ENCODE measurements at regions not wholly inside any gene's neighbourhood (a gene's known extent, or its start where the extent isn't known, plus 50 kb on each side); places are given as distances from the start of the nearest gene placed in this dataset.
"Not testable (repeated sequence)": the region's sequence is repeated elsewhere in the genome, so short reads cannot be mapped to it uniquely, and the experiment has no call there.

DNA sequence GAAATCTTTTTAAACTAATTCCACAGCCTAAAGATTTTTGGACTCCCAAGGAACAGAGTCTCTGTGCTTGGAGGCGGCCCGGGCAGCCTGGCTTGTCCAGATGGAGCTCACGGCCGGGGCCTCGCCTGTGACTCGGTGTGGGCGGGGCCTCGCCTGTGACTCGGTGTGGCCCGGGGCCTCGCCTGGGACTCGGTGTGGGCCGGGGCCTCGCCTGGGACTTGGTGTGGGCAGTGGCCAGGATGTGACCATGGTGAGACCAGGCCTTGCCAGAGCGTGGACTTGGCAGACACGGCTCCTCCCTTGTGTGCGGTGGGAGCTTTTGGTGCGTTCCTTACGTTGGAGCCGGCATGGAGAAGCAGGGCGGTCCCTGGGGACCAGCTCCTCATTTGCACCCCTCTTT, 92.3 kb downstream of the METRNL start:
- no peak for ATAC-seq
- POLR2A ChIA-PET: no interaction called here

DNA sequence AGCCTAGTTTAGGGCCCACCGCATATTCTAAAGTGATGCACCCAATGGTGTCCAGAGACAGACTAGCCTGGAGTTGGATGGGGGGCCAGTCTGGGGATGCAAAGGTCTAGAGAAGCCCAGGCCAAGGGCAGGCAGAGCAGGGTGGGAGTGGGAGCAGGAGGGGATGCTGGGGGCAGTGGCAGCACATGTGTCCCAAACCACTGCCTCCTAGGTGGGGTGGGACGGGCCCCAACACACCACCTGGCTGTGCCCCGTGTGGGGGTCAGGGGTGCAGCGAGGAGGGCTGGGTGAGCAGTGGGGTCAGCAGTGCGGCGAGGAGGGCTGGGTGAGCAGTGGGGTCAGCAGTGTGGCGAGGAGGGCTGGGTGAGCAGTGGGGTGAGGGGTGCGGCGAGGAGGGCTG, 92.7 kb downstream of the METRNL start:
- H3K9me3 ChIP-seq; H3K4me2 ChIP-seq; DNase-seq (ENCODE audit: low read depth in 1 of 2, low spot score in 1 of 2); FAIRE-seq; H3K4me1 ChIP-seq; H3K4me3 ChIP-seq; POLR2A ChIA-PET; ATAC-seq; H3K27ac ChIP-seq: not testable (repeated sequence)
- WGBS (ENCODE audit: missing lambda C conversion rate): 83% methylated on average over 6 of the region's 9 CpGs
- CTCF ChIA-PET: interaction anchor here (1.0 kb wide), 1 partner anchor 9 kb away, joined by 3 read pairs; no protein-coding TSS in a partner anchor

More for the DNA sequence above, 92.3 kb downstream of the METRNL start:
- TF ChIP-seq ZNF302 (CRISPR knock-in tag; IDR thresholded peaks at IDR 0.05) (no peak), POLR2AphosphoS2 (conservative IDR thresholded peaks at IDR 0.05; ENCODE audit: low read length) (no peak), KDM5A (IDR thresholded peaks at IDR 0.05) (no peak), HEYL (CRISPR knock-in tag; IDR thresholded peaks at IDR 0.05) (no peak), CBX2 (IDR thresholded peaks at IDR 0.05; ENCODE audit: borderline replicate concordance, low read depth) (no peak), ELK1 (IDR thresholded peaks at IDR 0.05; ENCODE audit: low read depth, low read length) (no peak), HOXA7 (CRISPR knock-in tag; IDR thresholded peaks at IDR 0.05) (no peak), CHD2 (IDR thresholded peaks at IDR 0.05; ENCODE audit: low read length, partially characterized antibody) (no peak), EHMT2 (IDR thresholded peaks at IDR 0.05; ENCODE audit: low read depth) (no peak), ZFP36 (IDR thresholded peaks at IDR 0.05; ENCODE audit: borderline replicate concordance, partially characterized antibody) (no peak), ZSCAN20 (CRISPR knock-in tag; IDR thresholded peaks at IDR 0.05) (no peak), FOSB (CRISPR knock-in tag; IDR thresholded peaks at IDR 0.05) (no peak), HOXB13 (CRISPR knock-in tag; IDR thresholded peaks at IDR 0.05; ENCODE audit: low read depth) (no peak), NFE2L2 (conservative IDR thresholded peaks at IDR 0.05; ENCODE audit: low read length) (no peak), TFCP2L1 (CRISPR knock-in tag; IDR thresholded peaks at IDR 0.05) (no peak), CBX8 (IDR thresholded peaks at IDR 0.05) (no peak)
- TF ChIP-seq, protein P1, sequence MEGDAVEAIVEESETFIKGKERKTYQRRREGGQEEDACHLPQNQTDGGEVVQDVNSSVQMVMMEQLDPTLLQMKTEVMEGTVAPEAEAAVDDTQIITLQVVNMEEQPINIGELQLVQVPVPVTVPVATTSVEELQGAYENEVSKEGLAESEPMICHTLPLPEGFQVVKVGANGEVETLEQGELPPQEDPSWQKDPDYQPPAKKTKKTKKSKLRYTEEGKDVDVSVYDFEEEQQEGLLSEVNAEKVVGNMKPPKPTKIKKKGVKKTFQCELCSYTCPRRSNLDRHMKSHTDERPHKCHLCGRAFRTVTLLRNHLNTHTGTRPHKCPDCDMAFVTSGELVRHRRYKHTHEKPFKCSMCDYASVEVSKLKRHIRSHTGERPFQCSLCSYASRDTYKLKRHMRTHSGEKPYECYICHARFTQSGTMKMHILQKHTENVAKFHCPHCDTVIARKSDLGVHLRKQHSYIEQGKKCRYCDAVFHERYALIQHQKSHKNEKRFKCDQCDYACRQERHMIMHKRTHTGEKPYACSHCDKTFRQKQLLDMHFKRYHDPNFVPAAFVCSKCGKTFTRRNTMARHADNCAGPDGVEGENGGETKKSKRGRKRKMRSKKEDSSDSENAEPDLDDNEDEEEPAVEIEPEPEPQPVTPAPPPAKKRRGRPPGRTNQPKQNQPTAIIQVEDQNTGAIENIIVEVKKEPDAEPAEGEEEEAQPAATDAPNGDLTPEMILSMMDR (IDR thresholded peaks at IDR 0.05): no peak
- TF ChIP-seq, protein P2, sequence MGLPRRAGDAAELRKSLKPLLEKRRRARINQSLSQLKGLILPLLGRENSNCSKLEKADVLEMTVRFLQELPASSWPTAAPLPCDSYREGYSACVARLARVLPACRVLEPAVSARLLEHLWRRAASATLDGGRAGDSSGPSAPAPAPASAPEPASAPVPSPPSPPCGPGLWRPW (IDR thresholded peaks at IDR 0.05): no peak
- TF ChIP-seq, protein P3, sequence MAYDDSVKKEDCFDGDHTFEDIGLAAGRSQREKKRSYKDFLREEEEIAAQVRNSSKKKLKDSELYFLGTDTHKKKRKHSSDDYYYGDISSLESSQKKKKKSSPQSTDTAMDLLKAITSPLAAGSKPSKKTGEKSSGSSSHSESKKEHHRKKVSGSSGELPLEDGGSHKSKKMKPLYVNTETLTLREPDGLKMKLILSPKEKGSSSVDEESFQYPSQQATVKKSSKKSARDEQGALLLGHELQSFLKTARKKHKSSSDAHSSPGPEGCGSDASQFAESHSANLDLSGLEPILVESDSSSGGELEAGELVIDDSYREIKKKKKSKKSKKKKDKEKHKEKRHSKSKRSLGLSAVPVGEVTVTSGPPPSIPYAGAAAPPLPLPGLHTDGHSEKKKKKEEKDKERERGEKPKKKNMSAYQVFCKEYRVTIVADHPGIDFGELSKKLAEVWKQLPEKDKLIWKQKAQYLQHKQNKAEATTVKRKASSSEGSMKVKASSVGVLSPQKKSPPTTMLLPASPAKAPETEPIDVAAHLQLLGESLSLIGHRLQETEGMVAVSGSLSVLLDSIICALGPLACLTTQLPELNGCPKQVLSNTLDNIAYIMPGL (CRISPR knock-in tag; IDR thresholded peaks at IDR 0.05; ENCODE audit: borderline replicate concordance): no peak
- no peak overlapping the region for H3K4me2 ChIP-seq
- H3K4me1 ChIP-seq: 0 out of 3 replicates have a peak, but pooled peaks cover 5% of the 10 kb centered on the region
- H3K4me3 ChIP-seq: no peak overlapping the region
- peaks cover 6% of the 10 kb centered on the region; the same call in 1 of the 3 replicates for H3K9me3 ChIP-seq
- 77% methylated on average over 15 of the region's 21 CpGs for WGBS (ENCODE audit: missing lambda C conversion rate)
- no peak for DNase-seq (ENCODE audit: low read depth in 1 of 2, low spot score in 1 of 2)
- H3K27ac ChIP-seq: no peak overlapping the region
- no peak for FAIRE-seq
- CTCF ChIA-PET: interaction anchor here (1.0 kb wide), 1 partner anchor 9 kb away, joined by 3 read pairs; no protein-coding TSS in a partner anchor

DNA sequence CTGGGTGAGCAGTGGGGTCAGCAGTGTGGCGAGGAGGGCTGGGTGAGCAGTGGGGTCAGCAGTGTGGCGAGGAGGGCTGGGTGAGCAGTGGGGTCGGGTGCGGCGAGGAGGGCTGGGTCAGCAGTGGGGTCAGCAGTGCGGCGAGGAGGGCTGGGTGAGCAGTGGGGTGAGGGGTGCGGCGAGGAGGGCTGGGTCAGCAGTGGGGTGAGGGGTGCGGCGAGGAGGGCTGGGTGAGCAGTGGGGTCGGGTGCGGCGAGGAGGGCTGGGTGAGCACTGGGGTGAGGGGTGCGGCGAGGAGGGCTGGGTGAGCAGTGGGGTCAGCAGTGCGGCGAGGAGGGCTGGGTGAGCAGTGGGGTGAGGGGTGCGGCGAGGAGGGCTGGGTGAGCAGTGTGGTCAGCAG, 93.2 kb downstream of the METRNL start:
- CTCF ChIA-PET; POLR2A ChIA-PET; ATAC-seq; H3K4me2 ChIP-seq; FAIRE-seq; H3K27ac ChIP-seq; DNase-seq (ENCODE audit: low read depth in 1 of 2, low spot score in 1 of 2); H3K4me1 ChIP-seq; H3K9me3 ChIP-seq; H3K4me3 ChIP-seq: not testable (repeated sequence)
- WGBS (ENCODE audit: missing lambda C conversion rate): no CpG with 5 or more reads among the region's 20 CpGs

DNA sequence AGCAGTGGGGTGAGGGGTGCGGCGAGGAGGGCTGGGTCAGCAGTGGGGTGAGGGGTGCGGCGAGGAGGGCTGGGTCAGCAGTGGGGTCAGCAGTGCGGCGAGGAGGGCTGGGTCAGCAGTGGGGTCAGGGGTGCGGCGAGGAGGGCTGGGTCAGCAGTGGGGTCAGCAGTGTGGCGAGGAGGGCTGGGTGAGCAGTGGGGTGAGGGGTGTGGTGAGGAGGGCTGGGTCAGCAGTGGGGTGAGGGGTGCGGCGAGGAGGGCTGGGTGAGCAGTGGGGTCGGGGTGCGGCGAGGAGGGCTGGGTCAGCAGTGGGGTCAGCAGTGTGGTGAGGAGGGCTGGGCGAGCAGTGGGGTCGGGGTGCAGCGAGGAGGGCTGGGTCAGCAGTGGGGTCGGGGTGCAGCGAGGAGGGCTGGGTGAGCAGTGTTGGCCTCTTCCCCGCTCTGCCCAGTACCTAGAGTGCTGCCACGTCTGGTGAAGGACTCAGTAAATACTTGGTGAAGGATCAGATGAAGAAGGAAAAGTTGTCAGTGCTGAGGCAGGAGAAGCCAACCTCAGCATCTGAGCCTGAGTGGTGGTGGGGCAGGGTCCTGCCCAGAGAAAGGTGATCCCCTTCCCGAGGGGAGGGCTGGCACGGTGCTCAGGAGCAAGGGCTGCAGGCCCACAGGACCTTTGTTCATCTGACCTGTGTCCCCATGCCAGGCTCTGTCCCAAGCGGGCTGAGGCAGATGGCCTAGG, 93.9 kb downstream of the METRNL start:
- H3K9me3 ChIP-seq; FAIRE-seq; CTCF ChIA-PET; DNase-seq (ENCODE audit: low read depth in 1 of 2, low spot score in 1 of 2); POLR2A ChIA-PET; H3K27ac ChIP-seq; H3K4me1 ChIP-seq; H3K4me2 ChIP-seq; H3K4me3 ChIP-seq: not testable (repeated sequence)
- WGBS (ENCODE audit: missing lambda C conversion rate): 53% methylated on average over 8 of the region's 24 CpGs
- ATAC-seq: peak in 1 of 2 experiments; percentile 46; a peak in 4 of 6 replicates

All from A549 (cell line).